Gastrocnemius medialis (tissue), 4 donors: ENCODE measurements at regions not wholly inside any gene's neighbourhood (a gene's known extent, or its start where the extent isn't known, plus 50 kb on each side); places are given as distances from the start of the nearest gene placed in this dataset.

Source experiments
- CTCF ChIP-seq, 5 experiments: fragments of 450-650 bp in 3 of 5; fragments of 200-600 bp in 2 of 5; sonication (generic) in 2 of 5; IDR thresholded peaks in 4 of 5; conservative IDR thresholded peaks in 1 of 5; 1 replicate in 4 of 5; 2 replicates in 1 of 5; pipeline ENCODE4 v1.5.1; 2016 to 2019; ENCODE audit warnings: antibody characterized with exemption in 5 of 5, mild to moderate bottlenecking in 3 of 5, moderate library complexity in 3 of 5
- POLR2A ChIP-seq, 2 donors: fragments of 450-650 bp; IDR thresholded peaks; one replicate each; pipeline ENCODE4 v1.6.1; 2017; ENCODE audit warnings: antibody characterized with exemption in 2 of 2, mild to moderate bottlenecking in 2 of 2, moderate library complexity in 2 of 2

- no peak for TF ChIP-seq CTCF (IDR thresholded peaks at IDR 0.05 in 4 of 5, conservative IDR thresholded peaks at IDR 0.05 in 1 of 5)
- no peak for TF ChIP-seq POLR2A (IDR thresholded peaks at IDR 0.05)
These were observed 591.9 kb downstream of the DACH1 start for GRCh38 chr13:71274923-71275608.
